ENCODE measurements at regions not wholly inside any gene's neighbourhood (a gene's known extent, or its start where the extent isn't known, plus 50 kb on each side); places are given as distances from the start of the nearest gene placed in this dataset.
"Not testable (repeated sequence)": the region's sequence is repeated elsewhere in the genome, so short reads cannot be mapped to it uniquely, and the experiment has no call there.

DNA sequence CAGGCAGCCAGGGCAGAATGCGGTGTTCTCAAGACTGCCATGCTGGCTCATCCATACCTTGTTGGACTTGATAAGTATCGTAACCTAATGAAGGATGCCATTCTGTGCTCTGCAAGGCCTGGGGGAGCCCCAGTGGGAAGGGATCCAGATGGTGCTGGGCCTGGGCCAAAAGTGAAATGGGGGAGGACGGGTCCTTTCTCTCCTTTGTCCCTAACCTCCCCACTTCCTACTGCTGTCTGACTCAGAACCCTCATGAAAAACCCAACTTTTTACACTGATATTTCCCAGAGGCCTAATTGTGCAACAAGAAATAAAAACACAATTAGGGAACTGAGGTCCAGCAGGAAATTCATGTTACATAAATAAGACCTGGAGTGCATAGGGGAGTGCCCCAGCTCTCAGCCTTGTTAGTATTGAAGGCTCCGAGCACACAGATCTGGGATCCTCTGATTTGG is 193.7 kb upstream of the SVIL start:
- DNase-seq (ENCODE audit: low spot score): no peak

DNA sequence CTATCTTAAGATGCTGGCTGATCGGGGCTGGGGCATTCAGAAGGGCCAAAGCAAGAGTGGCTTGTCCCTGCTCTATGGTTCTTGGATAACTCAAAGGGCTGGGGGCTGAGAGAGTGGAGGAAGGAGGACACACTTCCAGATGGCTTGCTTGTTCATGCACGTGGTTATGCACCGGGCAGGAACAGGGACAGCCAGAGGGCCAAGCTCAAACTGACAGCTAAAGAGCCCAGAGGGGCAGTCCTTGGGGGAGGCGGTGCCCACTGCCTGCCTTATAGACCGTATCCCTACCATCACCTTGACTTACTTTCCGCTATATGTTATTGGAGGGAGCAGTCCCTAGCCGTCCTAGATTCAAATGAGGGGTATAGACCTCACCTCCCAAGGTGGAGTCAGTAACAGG is 192.7 kb upstream of the SVIL start:
- no peak for DNase-seq (ENCODE audit: low spot score)

DNA sequence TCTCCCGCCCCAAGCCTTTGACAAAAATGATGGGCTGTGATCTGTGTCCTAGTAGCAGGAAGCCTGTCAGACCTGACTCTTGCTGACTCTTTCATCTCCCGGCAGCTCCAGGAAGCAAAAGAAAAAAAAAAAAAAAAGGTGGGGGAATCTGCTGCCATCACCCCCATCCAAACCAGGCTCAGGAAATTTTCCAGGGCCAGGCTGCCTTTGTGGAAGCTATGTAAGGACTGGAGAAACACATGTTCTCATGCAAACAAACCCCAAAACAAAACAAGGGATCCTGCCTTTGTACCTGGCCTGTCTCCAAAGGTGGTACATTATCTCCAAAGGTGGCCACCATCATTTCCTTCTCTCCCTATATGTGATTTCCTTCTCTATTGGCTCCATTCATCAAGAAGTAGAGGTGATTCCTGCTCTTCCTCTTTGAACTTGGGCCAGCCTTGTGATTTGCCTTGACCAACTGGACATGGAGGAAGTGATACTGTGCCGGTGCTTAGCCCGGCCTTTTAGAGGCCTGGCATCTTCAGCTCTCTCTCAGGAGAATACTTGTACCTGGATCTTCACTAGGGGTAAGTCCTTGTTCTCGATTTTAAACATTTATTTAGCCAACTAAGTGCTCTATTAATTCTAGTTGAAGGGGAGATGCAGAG is 192.2 kb upstream of the SVIL start:
- peak; percentile 38 for DNase-seq (ENCODE audit: low spot score)

DNA sequence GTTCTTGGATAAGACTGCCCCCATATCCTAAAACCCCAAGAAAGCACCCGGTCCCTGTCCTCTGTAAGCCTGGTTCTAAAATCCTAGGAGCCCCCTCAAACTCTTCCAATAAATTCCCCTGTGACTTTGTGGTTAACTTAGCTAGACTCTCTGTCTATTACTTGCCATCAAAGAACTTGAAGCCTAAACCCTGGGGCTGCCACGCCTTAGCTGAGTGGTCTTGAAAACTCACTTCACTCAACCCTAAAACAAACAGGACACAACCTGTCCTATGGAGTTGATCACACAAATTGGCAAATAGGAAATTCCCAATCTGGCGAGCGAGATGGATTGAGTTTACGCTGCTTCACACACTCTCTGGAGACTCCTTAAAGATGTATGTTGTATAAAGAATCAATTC is 191.4 kb upstream of the SVIL start:
- DNase-seq (ENCODE audit: low spot score): no peak

DNA sequence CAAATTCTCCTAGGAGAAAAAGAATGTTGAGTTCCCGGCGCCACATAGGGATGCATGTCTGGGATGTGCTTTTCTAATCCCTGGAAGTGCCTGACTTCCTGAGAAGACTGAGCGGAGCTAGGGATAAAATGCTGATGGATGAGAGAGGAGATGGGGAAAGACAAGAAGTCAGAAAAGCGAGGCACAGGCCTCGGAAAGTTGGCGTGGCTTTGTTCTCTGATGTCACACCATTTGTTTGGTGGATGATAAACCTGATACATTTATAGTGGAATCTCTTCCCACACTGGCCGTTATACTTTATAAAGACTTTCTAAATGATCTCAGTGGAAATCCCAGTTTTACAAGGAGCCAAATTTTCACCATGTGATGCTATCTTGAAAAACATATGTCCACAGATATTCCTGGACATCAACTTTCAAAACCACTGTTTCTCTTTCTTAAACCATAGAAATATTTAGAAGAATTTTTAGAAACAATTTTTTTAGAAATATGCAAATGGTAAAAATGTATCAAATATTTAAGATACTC is 188.8 kb upstream of the SVIL start:
- no peak for DNase-seq (ENCODE audit: low spot score)

DNA sequence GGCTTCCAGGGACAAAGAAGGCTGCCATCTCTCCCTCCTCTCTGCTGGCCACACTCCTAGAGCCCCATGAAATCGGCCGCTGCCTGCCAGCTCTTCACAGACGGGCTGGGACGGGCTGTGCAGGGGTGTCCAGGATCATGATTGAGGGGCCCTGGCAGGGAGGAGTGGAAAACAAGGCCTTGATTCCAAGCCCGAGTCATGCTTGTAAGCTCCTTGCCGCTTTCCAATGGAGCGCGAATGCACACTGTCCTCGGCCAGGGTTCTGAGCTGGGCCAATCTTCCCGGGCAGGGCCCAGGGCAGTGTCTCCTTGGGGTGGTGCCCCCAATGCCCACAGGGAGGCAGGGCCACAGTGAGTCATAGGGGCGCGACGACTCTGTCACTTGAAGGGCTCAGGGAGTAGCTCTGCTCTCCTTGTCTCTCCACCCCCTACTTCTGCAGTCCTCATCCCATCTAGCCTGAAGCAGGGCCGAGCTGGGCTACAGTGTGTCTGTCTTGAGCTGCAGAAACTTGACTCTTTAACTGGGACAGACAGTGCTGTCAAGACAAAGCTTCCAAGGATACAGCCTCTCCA is 186.2 kb upstream of the SVIL start:
- DNase-seq (ENCODE audit: low spot score): no peak

DNA sequence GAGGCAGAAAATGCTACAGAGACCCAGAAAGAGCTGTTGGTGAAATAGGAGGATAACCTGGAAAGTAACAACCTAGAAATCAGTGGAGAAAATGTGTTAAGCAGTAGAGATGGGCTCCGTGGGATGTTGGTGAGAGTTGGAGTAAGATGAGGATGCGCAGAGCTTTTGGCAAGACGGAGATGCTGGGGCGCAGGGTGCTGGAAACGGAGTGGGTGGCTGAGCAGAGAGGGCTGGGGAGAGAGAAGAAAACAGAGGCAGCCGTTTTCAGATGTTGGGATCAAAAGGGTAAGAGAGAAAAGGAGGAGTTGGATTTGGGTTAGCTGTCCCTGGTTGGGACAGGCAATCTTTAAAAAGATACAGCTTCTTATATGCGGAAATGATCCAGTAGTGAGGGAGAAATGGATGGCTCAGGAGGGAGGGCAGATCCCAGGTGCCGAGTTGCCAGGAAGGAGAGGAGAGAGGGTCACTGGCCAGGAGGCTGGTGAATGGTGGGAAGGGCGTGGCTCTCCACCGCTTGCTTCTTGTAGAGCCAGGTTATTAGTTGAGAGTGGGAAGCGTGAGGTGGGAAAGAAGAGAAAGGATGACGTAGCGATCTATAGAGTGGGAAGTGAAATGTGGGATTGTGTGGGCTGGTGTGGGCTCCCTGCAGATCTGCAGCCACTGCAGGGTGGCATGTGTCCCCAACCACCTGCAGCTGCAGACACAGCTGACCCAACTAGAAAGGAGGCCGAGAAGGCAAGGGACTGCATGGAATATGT is 182.2 kb upstream of the SVIL start:
- no peak for DNase-seq (ENCODE audit: low spot score)

DNA sequence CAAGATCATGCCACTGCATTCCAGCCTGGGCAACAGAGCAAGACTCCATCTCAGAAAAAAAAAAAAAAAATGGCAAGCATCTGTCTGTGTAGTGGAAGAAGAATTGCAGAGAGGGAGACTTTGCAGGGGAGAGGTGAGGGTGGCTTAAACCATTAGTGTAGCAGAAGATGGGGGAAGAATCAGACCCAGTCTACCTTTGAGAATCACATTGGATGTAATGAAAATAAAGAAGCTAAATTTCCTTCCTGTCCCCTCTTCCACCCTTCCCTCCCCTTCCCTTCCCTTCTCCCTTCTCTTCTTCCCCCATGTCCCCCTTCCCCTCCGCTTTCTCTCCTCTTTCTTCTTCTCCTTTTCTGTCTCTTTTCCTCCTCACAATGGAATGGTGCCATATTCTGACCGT is 180.8 kb upstream of the SVIL start:
- no peak for DNase-seq (ENCODE audit: low spot score)

DNA sequence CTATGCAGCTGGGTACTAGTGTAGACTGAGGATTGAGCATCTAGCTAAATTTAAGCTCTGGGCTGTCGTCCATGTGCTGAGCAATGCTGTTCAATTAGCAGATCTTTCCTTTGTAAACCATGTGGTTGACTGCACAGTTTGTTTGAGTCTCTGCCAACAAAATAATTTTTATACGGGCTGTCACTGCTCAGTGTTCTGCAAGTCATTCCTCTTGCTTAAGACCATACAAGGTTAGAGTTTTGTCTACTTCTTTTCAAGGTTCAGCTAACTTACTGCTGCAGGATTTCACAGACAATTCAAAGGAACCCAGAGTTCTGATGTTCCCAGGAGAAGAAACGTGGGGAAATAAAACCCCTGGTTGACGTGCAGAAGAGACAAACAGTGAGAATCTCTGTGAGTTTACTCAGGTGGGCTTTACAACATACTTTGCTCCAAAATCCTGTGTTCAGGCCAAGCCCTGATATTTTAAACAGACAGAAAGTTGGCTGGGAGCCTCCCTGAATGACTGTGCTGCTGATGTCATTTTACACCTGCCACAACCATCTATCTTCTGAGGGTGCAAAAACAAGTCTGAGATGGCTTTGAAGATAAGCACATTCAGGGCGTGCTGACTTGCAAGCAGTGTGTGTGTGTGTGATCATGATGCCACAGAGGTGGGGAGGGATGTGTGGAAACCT is 177.1 kb upstream of the SVIL start:
- peak; percentile 41 for DNase-seq (ENCODE audit: low spot score)

DNA sequence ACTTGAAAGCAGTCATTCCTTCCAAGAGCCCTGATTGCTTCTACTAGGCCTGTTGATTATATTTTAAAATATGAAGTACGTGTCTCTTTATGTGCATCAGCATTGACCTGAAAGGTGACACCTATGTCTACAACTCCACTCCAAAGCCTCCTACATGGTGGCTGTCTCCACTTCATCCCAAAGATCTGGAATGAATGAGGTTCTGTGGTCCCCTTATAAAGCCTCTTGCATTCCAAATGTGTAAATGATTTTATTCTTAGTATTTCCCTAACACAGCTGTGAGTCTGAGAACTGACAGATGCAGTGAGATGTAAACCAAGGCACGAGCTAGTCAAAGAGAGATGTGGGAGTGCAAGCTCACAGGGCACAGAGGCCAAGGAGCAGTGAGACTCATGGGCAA is 176.0 kb upstream of the SVIL start:
- DNase-seq (ENCODE audit: low spot score): no peak

DNA sequence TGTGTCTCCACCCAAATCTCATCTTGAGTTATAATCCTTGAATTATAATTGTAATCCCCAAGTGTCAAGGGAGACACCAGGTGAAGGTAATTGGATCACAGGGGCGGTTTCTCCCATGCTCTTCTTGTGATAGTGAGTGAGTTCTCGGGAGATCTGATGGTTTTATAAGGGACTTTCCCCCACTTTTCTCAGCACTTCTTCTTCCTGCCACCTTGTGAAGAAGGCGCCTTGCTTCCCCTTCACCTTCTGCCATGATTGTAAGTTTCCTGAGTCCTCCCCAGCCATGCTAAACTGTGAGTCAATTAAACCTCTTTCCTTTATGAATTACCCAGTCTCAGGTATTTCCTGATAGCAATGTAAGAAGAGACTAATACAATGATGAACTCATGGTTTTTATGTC is 175.5 kb upstream of the SVIL start:
- not testable (repeated sequence) for DNase-seq (ENCODE audit: low spot score)

DNA sequence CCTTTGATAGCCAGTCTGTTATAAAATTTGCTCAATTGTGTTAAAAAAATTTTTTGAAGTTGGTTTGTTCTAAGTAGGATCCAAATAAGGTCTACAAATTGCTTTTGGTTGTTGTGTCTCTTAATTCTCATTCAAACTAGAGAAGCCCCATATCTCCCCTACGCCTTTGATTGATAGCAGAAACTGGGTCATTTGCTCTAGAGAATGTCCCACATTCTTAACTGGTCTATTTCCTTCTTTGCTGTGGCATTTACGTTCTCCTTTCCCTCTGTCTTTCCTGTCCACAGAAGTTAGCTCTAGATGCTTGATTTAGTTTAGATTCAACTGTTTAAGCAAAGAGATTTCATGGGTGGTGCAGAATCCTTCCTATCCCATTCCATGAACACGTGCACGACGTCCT is 174.6 kb upstream of the SVIL start:
- no peak for DNase-seq (ENCODE audit: low spot score)

DNA sequence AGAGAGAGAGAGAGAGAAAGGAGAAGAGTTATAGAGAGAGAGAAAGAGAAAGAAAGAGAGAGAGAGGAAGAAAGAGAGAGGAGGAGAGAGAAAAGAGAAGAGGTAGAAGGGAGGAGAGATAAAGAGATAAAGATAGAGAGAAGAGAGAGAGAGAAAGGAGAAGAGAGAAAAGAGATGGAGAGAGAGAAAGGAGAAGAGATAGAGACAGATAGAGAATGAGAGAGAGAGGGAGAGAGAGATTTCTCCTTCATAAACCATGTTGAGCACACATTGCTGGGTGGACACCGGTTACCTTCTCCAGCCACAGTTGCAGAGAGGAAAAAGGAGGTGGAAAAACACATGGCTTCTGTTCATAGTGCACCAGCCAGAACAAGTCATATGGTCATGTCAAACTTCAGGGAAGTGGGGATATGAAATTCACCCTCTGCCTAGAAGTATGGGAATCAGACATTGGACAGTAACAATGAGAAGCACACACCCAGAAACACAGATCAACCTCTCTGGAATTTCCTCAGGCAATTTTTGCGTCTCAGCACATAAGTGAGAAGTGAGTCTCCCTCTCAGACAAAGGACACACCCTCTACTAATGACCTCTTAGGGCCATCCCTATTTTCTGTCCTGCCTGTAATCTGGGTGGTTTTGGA is 172.5 kb upstream of the SVIL start:
- DNase-seq (ENCODE audit: low spot score): no peak

DNA sequence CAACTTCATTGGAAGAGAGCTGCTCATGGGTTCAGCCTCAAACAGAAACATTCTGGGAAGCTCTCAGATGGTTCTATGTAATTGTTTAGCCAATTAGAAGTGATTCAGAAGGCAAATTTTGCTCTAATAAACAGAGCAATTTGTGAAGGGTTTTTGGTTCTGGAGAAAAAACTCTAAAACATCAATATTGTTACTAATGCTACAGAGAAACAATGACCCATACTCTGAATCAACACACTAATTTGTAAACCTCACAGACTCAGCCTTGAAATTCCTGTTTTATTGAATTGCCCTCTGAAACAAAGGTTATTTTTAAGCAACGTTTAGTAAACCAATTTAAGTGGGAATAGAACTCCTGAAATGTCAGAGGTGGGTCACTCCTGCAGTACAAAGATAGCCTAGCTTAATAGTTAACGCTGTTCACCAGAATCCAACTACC is 171.6 kb upstream of the SVIL start:
- DNase-seq (ENCODE audit: low spot score): no peak

DNA sequence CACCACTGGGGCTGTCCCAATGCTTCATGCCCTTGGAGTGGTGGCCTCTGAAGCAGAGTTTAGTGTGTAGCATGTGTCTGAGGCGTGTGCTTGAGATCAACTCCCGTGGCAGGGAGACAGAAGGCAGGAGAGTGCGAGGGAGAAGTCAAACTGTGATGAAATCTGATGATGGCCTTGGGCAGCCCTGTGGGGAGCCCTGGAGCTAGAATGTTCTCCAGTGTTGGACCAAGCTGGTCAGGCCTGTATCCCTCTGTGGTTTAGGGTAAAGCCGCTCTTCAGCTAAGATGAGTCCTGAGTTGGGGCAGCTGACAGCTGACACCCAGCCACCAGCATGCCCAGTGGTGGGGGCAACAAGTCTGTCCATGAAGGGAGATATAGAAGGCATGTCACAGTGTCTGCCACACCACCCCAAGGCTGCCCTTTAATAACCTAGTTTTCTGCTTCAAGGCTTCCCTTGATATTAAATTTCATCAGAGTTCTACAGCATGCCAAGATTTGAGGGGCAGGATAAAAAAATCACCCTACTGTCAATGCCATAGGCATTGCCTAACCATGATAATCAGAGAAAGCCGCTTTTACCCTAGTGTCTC is 170.5 kb upstream of the SVIL start:
- DNase-seq (ENCODE audit: low spot score): no peak

DNA sequence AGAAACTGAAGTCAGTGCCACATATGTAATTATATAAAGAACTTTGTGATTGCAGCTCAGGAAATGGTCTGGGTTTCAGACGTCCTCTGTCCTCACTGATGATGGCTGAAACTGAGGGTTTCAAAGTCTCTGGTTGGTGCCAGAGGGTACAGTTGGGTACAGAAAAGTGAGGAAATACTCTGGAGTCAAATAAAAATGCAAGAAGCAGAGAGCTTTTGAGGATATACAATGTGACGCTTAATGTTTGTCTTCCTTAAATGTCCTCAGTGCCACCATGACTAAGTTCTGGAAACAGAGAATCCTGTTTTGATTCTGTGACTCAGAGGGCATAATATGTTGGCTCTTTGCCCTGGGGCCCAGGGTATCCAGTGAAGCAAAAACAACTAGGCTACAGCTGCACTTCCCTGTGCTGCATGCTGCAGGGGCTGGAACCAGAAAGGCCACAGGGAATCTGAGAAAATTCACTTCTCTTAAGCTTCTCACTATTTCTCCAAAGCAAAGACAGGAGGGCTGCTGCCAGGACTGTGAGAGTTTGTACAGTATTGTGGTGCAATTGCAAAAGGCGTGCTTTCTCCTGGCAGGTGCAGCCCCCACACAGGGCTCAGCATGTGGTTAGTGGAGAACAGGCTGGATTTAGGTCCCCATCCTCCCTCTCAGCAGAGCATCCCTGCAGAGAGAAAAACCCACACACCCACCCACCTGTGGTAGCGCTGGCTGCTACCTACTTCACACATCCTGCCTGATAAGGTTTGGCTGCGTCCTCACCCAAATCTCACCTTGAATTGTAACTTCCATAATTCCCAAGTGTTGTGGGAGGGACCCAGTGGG is 169.5 kb upstream of the SVIL start:
- DNase-seq (ENCODE audit: low spot score): peak; percentile 88

DNA sequence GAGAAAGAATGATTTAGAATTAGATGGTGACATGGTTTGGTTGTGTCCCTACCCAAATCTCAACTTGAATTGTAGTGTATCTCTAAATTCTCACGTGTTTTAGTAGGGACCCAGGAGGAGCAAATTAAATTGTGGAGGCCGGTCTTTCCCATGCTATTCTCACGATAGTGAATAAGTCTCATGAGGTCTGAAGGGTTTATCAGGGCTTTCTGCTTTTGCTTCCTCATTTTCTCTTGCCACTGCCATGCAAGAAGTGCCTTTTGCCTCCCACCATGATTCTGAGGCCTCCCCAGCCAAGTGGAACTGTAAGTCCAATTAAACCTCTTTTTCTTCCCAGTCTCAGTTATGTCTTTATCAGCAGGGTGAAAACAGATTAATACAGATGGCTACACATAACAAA is 167.4 kb upstream of the SVIL start:
- no peak for DNase-seq (ENCODE audit: low spot score)

DNA sequence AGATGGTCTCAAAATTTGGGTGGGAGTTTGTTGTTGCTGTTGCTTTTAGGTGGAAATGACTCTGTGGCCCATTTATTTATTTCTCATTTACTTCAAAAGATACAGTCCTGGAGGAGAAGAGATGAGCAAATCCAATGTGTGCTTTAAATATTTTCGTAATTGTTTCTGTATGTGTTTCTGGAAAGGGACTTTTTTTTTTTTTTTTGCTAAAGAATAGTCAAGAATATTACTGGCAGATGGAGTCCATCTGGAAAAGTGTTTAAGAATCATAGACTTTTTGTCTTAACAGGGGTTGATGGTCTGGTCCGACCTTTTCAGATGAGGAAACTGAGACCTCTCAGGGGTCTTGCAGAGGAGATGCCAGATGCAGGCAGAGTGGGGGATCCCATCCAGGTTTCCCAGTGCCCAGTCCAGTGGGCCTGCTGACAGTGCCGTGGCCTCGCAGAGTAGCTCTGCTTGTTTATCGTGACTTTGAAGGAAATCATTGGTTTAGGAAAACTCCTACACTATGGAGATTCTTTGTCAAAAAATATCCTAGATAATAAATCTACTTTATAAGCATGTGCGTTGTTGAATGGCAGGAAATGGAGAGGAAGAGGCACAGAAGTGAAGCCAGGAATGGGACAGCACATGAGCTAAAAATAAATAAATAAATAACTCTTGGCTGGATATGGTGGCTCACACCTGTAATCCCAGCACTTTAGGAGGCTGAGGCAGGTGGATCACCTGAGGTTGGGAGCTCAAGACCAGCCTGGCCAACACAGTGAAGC is 164.3 kb upstream of the SVIL start:
- DNase-seq (ENCODE audit: low spot score): no peak

DNA sequence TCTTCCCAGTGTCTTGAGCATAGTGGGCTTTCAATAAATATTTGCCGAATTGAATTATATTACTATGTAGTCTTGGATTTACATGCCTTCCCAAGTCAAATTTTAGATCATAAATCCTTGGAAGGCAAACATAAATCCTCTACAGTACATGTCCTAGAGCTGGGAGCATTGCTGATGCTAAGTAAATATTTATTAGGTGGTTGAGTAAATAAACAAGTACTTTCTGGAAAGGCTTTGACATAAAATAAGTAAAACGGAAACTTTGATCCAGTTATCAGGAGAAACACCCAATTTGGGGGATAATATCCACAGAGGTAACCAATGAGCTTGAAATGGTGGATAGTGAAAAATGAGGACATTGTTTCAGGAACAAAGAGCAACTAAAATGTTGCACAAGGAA is 162.8 kb upstream of the SVIL start:
- DNase-seq (ENCODE audit: low spot score): no peak

DNA sequence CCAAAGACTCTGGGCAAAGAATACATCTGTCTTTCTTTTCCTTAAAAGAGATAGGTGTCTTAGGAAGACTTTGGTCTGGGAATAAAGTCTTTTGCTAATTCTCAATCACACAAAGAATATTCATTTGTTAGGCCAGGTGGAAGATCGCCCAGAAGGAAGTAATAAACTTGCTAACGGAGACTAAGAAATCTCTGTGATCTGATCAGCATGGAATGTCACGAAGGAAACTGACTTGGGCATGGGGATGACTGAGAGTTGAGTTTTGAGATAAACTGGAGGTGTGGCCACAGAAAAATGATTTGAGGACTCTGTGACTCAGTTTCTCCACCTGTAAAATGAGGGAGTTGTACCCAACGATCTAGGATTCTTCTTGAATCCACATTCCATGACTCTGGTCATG is 161.1 kb upstream of the SVIL start:
- DNase-seq (ENCODE audit: low spot score): no peak

Data from HT-29 (cell line).